CD14-positive monocyte (primary cell): ENCODE measurements at regions not wholly inside any gene's neighbourhood (a gene's known extent, or its start where the extent isn't known, plus 50 kb on each side); places are given as distances from the start of the nearest gene placed in this dataset.

Source experiments
- DNase-seq, 3 donors: peaks; one replicate each; pipeline ENCODE4 v3.0.0-alpha.2; 2011 to 2022
- H2AFZ ChIP-seq: 2 replicates; pipeline ENCODE4 v1.6.0; 2012; ENCODE audit warnings: mild to moderate bottlenecking, low read depth, low read length, inconsistent platforms; ENCODE audit not compliant: insufficient read depth, poor library complexity, severe bottlenecking
- H3K27ac ChIP-seq, 2 donors: 1 replicate in 1 of 2; 2 replicates in 1 of 2; pipeline ENCODE4 v1.5.1; 2012 to 2013; ENCODE audit warnings: low read length in 2 of 2, control low read depth in 1 of 2, inconsistent platforms in 1 of 2, low read depth in 1 of 2, mild to moderate bottlenecking in 1 of 2
- H3K27me3 ChIP-seq, 2 donors: one replicate each; pipeline versions ENCODE4 v1.6.0 to v1.6.1; 2011 to 2013; ENCODE audit warnings: low read length in 2 of 2; ENCODE audit not compliant: control insufficient read depth in 2 of 2, insufficient read depth in 2 of 2
- H3K36me3 ChIP-seq, 2 donors: replicated peaks in 1 of 2; 1 replicate in 1 of 2; 2 replicates in 1 of 2; pipeline versions ENCODE4 v1.5.1 to v1.6.1; 2012 to 2013; ENCODE audit warnings: low read length in 2 of 2, control low read depth in 1 of 2, inconsistent platforms in 1 of 2, mild to moderate bottlenecking in 1 of 2; ENCODE audit not compliant: insufficient read depth in 2 of 2, control insufficient read depth in 1 of 2
- H3K4me1 ChIP-seq, 2 donors: 1 replicate in 1 of 2; 2 replicates in 1 of 2; pipeline versions ENCODE4 v1.5.1 to v1.6.1; 2012 to 2013; ENCODE audit warnings: low read length in 2 of 2, control low read depth in 1 of 2, inconsistent platforms in 1 of 2, mild to moderate bottlenecking in 1 of 2, moderate library complexity in 1 of 2; ENCODE audit not compliant: insufficient read depth in 2 of 2, control insufficient read depth in 1 of 2
- H3K4me2 ChIP-seq: replicated peaks from 2 replicates; pipeline ENCODE3; 2012; ENCODE audit warnings: low read length, moderate library complexity, mild to moderate bottlenecking; ENCODE audit not compliant: poor library complexity, severe bottlenecking; ENCODE audit errors: extremely low read depth
- H3K4me3 ChIP-seq, 3 experiments: fragments of 200-600 bp in 1 of 3; sonication (generic) in 1 of 3; replicated peaks in 1 of 3; 1 replicate in 2 of 3; 2 replicates in 1 of 3; pipeline ENCODE4 v1.5.1; 2011 to 2013; ENCODE audit warnings: low read length in 3 of 3, mild to moderate bottlenecking in 3 of 3, control low read depth in 2 of 3, low read depth in 2 of 3, inconsistent platforms in 1 of 3, moderate library complexity in 1 of 3
- H3K79me2 ChIP-seq: 2 replicates; pipeline ENCODE4 v1.6.0; 2012; ENCODE audit warnings: mild to moderate bottlenecking, control low read depth, inconsistent platforms, low read length, moderate library complexity; ENCODE audit not compliant: insufficient read depth
- H3K9ac ChIP-seq: 2 replicates; pipeline ENCODE4 v1.6.0; 2017; ENCODE audit warnings: low read length, mild to moderate bottlenecking; ENCODE audit not compliant: insufficient read depth, poor library complexity, severe bottlenecking
- H3K9me3 ChIP-seq, 2 donors: replicated peaks in 1 of 2; 1 replicate in 1 of 2; 2 replicates in 1 of 2; pipeline versions ENCODE4 v1.5.1 to v1.6.1; 2012 to 2013; ENCODE audit warnings: low read length in 2 of 2, control low read depth in 1 of 2; ENCODE audit not compliant: control insufficient read depth in 1 of 2, insufficient read depth in 1 of 2
- H4K20me1 ChIP-seq: 2 replicates; pipeline ENCODE4 v1.6.0; 2012; ENCODE audit warnings: mild to moderate bottlenecking, low read length, control low read depth, moderate library complexity; ENCODE audit not compliant: insufficient read depth
- H3K27ac Mint-ChIP-seq, 7 donors: one replicate each; pipeline ENCODE4 v1.8.0; 2020; ENCODE audit warnings: mild to moderate bottlenecking in 7 of 7, mixed read lengths in 7 of 7, moderate library complexity in 6 of 7, inconsistent platforms in 2 of 7
- H3K27me3 Mint-ChIP-seq, 3 donors: one replicate each; pipeline ENCODE4 v1.8.0; 2021 to 2022; ENCODE audit warnings: low read depth in 3 of 3, mild to moderate bottlenecking in 3 of 3, mixed read lengths in 3 of 3, moderate library complexity in 3 of 3, inconsistent platforms in 1 of 3
- H3K36me3 Mint-ChIP-seq, 2 donors: one replicate each; pipeline ENCODE4 v1.8.0; 2020; ENCODE audit warnings: mixed read lengths in 2 of 2, inconsistent platforms in 1 of 2, mild to moderate bottlenecking in 1 of 2
- H3K4me1 Mint-ChIP-seq: one replicate; pipeline ENCODE4 v1.8.0; 2020; ENCODE audit warnings: mild to moderate bottlenecking, mixed read lengths
- H3K4me3 Mint-ChIP-seq, 2 donors: one replicate each; pipeline ENCODE4 v1.8.0; 2020; ENCODE audit warnings: mild to moderate bottlenecking in 2 of 2, mixed read lengths in 2 of 2, moderate library complexity in 1 of 2
- H3K9me3 Mint-ChIP-seq, 7 donors: one replicate each; pipeline ENCODE4 v1.8.0; 2020 to 2022; ENCODE audit warnings: mixed read lengths in 7 of 7, mild to moderate bottlenecking in 6 of 7, moderate library complexity in 6 of 7, inconsistent platforms in 2 of 7
- CTCF ChIP-seq: fragments of 200-600 bp; IDR thresholded peaks from one replicate; pipeline ENCODE4 v1.8.0; 2022; ENCODE audit warnings: antibody characterized with exemption, mild to moderate bottlenecking
- WGBS: methylation state at CpG from one replicate; pipeline ENCODE4 v1.1.5; 2013; ENCODE audit warnings: missing lambda C conversion rate; ENCODE audit not compliant: insufficient coverage; 5-methylcytosine and 5-hydroxymethylcytosine counted together
- intact Hi-C, 2 donors: fragments of 100-400 bp; cut with micrococcal nuclease; formaldehyde crosslinking; loops; one replicate each; pipeline versions ENCODE4 v1.15.0 to v1.15.1; 2023

GRCh38 chr2:205929246-205929942 is 156.6 kb downstream of the INO80D start:
- Histone ChIP-seq H3K36me3 (no peaks in the 10 kb centered on the region), H3K4me2 (no peak overlapping the region), H3K9me3 (no peaks in the 10 kb centered on the region), H4K20me1 (no peaks in the 10 kb centered on the region), H2AFZ (no peak overlapping the region), H3K27me3 (peaks cover 8 to 18% of the 10 kb centered on the region in 2 donors), H3K27ac (no peak overlapping the region), H3K9ac (no peak overlapping the region), H3K79me2 (no peaks in the 10 kb centered on the region), H3K4me1 (peaks cover 11 to 12% of the 10 kb centered on the region in 2 donors), H3K4me3 (no peak overlapping the region)
- Mint-ChIP-seq H3K27me3 (peaks cover 11 to 23% (median 23%) of the 10 kb centered on the region in 3 donors), H3K4me3 (no peak overlapping the region), H3K27ac (no peak overlapping the region), H3K36me3 (no peaks in the 10 kb centered on the region), H3K4me1 (peaks cover 21% of the 10 kb centered on the region), H3K9me3 (peaks cover 0 to 6% (median 0%) of the 10 kb centered on the region in 7 donors)
- TF ChIP-seq CTCF = no peak
- intact Hi-C loops = loop anchor here (5.0 kb wide), 2 partner anchors 152 to 167 kb away; no protein-coding TSS in a partner anchor
- WGBS = 100% methylated on average over 5 of the region's 9 CpGs
- DNase-seq = no peak

- TF ChIP-seq CTCF = peak; percentile 96
- H2AFZ ChIP-seq = peak overlapping the region; percentile 64
- peak overlapping the region in 2 of 3 experiments; percentile 15 to 66 for H3K4me3 ChIP-seq
- H3K9ac ChIP-seq = peak overlapping the region; percentile 42
- H3K4me2 ChIP-seq = peak overlapping the region; percentile 75
- peaks cover 8 to 18% of the 10 kb centered on the region in 2 donors for H3K27me3 ChIP-seq
- Mint-ChIP-seq H3K27me3 (peaks cover 11 to 33% (median 25%) of the 10 kb centered on the region in 3 donors), H3K4me1 (peaks cover 18% of the 10 kb centered on the region), H3K36me3 (no peaks in the 10 kb centered on the region), H3K9me3 (peaks cover 0 to 2% (median 0%) of the 10 kb centered on the region in 7 donors), H3K4me3 (peak overlapping the region; percentile 55 to 80), H3K27ac (no peak overlapping the region)
- peaks cover 11 to 12% of the 10 kb centered on the region in 2 donors for H3K4me1 ChIP-seq
- H3K79me2 ChIP-seq = no peaks in the 10 kb centered on the region
- no peak overlapping the region for H3K27ac ChIP-seq
- H4K20me1 ChIP-seq = no peaks in the 10 kb centered on the region
- H3K36me3 ChIP-seq = no peaks in the 10 kb centered on the region
- WGBS = 9% methylated on average over 30 of the region's 33 CpGs
- peak; percentile 53 to 68 (median 58) for DNase-seq
- no peaks in the 10 kb centered on the region for H3K9me3 ChIP-seq
- intact Hi-C loops = loop anchor here (5.0 kb wide), 2 partner anchors 148 to 163 kb away; no protein-coding TSS in a partner anchor
Measured at GRCh38 chr2:205925373-205926337, 160.3 kb downstream of the INO80D start.
